ENCODE measurements at regions not wholly inside any gene's neighbourhood (a gene's known extent, or its start where the extent isn't known, plus 50 kb on each side); places are given as distances from the start of the nearest gene placed in this dataset.

- TF ChIP-seq MED8 (CRISPR knock-in tag; IDR thresholded peaks at IDR 0.05; ENCODE audit: insufficient replicate concordance) (no peak), SIX4 (CRISPR knock-in tag; IDR thresholded peaks at IDR 0.05) (no peak), POLR2AphosphoS5 (IDR thresholded peaks at IDR 0.05; ENCODE audit: low read depth, low read length) (no peak)
These were observed 78.3 kb upstream of the KMT2C start (continued) for GRCh38 chr7:152513861-152514770.

- no peak for DNase-seq (ENCODE audit: low spot score)
- CTCF ChIA-PET (ENCODE audit: low intra/inter-chr PET ratio, low total read pairs), result no interaction called here
- in situ Hi-C loops (cut with HindIII; ENCODE audit: extremely low pct_ligation_motif_present, low pct_unique_long_range_greater_than_20kb) (no loop called here), intact Hi-C loops (cut with micrococcal nuclease; ENCODE audit: unreplicated experiment) (no loop called here)
- H2AFZ ChIP-seq (ENCODE audit: low read length), result no peak overlapping the region
- POLR2A ChIA-PET, result interaction anchor here (0.7 kb wide), 1 partner anchor 11 kb away, joined by 3 read pairs; no protein-coding TSS in a partner anchor
- H4K20me1 ChIP-seq (ENCODE audit: insufficient read depth, low read length), result no peaks in the 10 kb centered on the region
- BruUV-seq (replicated peaks), result no TSS peak
- H3K36me3 ChIP-seq (replicated peaks in 1 of 2; ENCODE audit: control insufficient read depth in 1 of 2, insufficient read depth in 2 of 2, low read length in 2 of 2), result no peaks in the 10 kb centered on the region
- no peak overlapping the region for H3K4me3 ChIP-seq (replicated peaks in 1 of 3; ENCODE audit: insufficient read depth in 1 of 3, low read depth in 2 of 3, low read length in 3 of 3)
- 39% methylated on average over 5 of the region's 5 CpGs for WGBS (ENCODE audit: low lambda C conversion rate)
- no peaks in the 10 kb centered on the region for H3K27me3 ChIP-seq (ENCODE audit: control insufficient read depth in 1 of 2, insufficient read depth in 2 of 2, low read length in 2 of 2)
- FAIRE-seq, result no peak
- no peaks in the 10 kb centered on the region for H3K9me3 ChIP-seq (ENCODE audit: low read length)
- no peak overlapping the region for H3K27ac ChIP-seq (ENCODE audit: extremely low read length, insufficient read depth, low read length)
- H3K79me2 ChIP-seq (ENCODE audit: insufficient read depth, low read length), result no peaks in the 10 kb centered on the region
- H3K4me2 ChIP-seq (ENCODE audit: low read depth, low read length), result no peak overlapping the region
- no peak for ATAC-seq
- no peak overlapping the region for H3K9ac ChIP-seq (ENCODE audit: insufficient read depth, low read depth, low read length)
- no peaks in the 10 kb centered on the region for H3K4me1 ChIP-seq (ENCODE audit: insufficient read depth, low read length)
- TF ChIP-seq ZNF451 (CRISPR knock-in tag; IDR thresholded peaks at IDR 0.05), result no peak
- no peak for TF ChIP-seq REL (CRISPR knock-in tag; conservative IDR thresholded peaks at IDR 0.05)
- TF ChIP-seq SRF (IDR thresholded peaks at IDR 0.05; ENCODE audit: low read depth, low read length), result no peak
- no peak for TF ChIP-seq ZBTB40 (IDR thresholded peaks at IDR 0.05)
- TF ChIP-seq ZBTB40 (CRISPR knock-in tag; IDR thresholded peaks at IDR 0.05), result no peak
- TF ChIP-seq NFE2L2 (IDR thresholded peaks at IDR 0.05; ENCODE audit: low read length), result no peak
- TF ChIP-seq ZNF362 (CRISPR knock-in tag; IDR thresholded peaks at IDR 0.05; ENCODE audit: borderline replicate concordance), result no peak
- no peak for TF ChIP-seq ZKSCAN1 (IDR thresholded peaks at IDR 0.05; ENCODE audit: low read length)
- no peak for TF ChIP-seq NCOA2 (CRISPR knock-in tag; IDR thresholded peaks at IDR 0.05)
These were observed 76.9 kb upstream of the KMT2C start for GRCh38 chr7:152512706-152513105.
